HCT116 (cell line): ENCODE measurements at regions not wholly inside any gene's neighbourhood (a gene's known extent, or its start where the extent isn't known, plus 50 kb on each side); places are given as distances from the start of the nearest gene placed in this dataset.

Source experiments
- JUND ChIP-seq: IDR thresholded peaks from 2 replicates; pipeline ENCODE4 v1.6.1; 2012
- POLR2A ChIP-seq: IDR thresholded peaks from 2 replicates; pipeline ENCODE4 v1.7.0; 2011; ENCODE audit warnings: borderline replicate concordance; ENCODE audit not compliant: insufficient read depth, insufficient read length; ENCODE audit errors: extremely low read depth
- REST ChIP-seq: IDR thresholded peaks from 2 replicates; pipeline ENCODE4 v1.6.1; 2012; ENCODE audit warnings: low read depth
- TCF7L2 ChIP-seq: IDR thresholded peaks from 2 replicates; pipeline ENCODE4 v1.7.0; 2011; ENCODE audit warnings: borderline replicate concordance, inconsistent platforms; ENCODE audit not compliant: insufficient read depth, insufficient read length; ENCODE audit errors: extremely low read depth

GRCh38 chr9:79974806-79975422, 403.1 kb downstream of the TLE4 start:
- TF ChIP-seq JUND (no peak), REST (no peak), POLR2A (no peak), TCF7L2 (no peak)
